ENCODE measurements at regions not wholly inside any gene's neighbourhood (a gene's known extent, or its start where the extent isn't known, plus 50 kb on each side); places are given as distances from the start of the nearest gene placed in this dataset.

DNA sequence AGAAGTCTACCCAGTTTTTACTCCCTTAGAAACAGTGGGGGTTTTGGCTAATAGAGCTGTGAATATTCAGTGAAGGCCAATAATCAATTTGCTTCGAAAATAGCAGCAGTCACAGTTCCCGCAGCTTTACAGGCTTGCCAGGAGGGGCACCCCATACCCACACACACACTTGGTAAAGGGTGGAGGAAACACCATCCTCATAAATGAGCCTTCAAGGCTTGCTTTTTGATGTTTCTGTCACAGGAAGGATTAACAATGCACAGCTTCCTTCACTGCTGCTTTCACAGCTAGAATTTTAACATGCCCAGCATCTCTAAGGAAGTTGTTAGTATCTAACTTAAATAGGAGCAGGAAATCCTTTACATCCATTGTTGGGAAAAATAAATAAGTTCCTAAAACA, 1247.5 kb upstream of the C9orf72 start:
- no peaks in the 10 kb centered on the region for H3K79me2 ChIP-seq (ENCODE audit: low read length)
- TF ChIP-seq, protein P1, sequence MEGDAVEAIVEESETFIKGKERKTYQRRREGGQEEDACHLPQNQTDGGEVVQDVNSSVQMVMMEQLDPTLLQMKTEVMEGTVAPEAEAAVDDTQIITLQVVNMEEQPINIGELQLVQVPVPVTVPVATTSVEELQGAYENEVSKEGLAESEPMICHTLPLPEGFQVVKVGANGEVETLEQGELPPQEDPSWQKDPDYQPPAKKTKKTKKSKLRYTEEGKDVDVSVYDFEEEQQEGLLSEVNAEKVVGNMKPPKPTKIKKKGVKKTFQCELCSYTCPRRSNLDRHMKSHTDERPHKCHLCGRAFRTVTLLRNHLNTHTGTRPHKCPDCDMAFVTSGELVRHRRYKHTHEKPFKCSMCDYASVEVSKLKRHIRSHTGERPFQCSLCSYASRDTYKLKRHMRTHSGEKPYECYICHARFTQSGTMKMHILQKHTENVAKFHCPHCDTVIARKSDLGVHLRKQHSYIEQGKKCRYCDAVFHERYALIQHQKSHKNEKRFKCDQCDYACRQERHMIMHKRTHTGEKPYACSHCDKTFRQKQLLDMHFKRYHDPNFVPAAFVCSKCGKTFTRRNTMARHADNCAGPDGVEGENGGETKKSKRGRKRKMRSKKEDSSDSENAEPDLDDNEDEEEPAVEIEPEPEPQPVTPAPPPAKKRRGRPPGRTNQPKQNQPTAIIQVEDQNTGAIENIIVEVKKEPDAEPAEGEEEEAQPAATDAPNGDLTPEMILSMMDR (IDR thresholded peaks at IDR 0.05; ENCODE audit: low read depth, low read length), result no peak
- no peak for TF ChIP-seq EZH2phosphoT487 (IDR thresholded peaks at IDR 0.05; ENCODE audit: low read depth)
- H3K27me3 ChIP-seq (ENCODE audit: low read depth, low read length), result no peaks in the 10 kb centered on the region
- no peak overlapping the region for H3K4me2 ChIP-seq (ENCODE audit: low read length)
- no peak overlapping the region for H3K27ac ChIP-seq (ENCODE audit: low read length)
- no peaks in the 10 kb centered on the region for H4K20me1 ChIP-seq (ENCODE audit: insufficient read depth, low read length)
- no peak overlapping the region for H2AFZ ChIP-seq (ENCODE audit: low read depth, low read length)
- no peak overlapping the region for H3K9ac ChIP-seq (ENCODE audit: low read length)
- no peaks in the 10 kb centered on the region for H3K4me1 ChIP-seq (ENCODE audit: low read length)
- H3K36me3 ChIP-seq (replicated peaks; ENCODE audit: low read depth, low read length), result no peaks in the 10 kb centered on the region
- no peak overlapping the region for H3K4me3 ChIP-seq (ENCODE audit: low read length)
- no peaks in the 10 kb centered on the region for H3K9me3 ChIP-seq (ENCODE audit: insufficient read depth, low read length)

DNA sequence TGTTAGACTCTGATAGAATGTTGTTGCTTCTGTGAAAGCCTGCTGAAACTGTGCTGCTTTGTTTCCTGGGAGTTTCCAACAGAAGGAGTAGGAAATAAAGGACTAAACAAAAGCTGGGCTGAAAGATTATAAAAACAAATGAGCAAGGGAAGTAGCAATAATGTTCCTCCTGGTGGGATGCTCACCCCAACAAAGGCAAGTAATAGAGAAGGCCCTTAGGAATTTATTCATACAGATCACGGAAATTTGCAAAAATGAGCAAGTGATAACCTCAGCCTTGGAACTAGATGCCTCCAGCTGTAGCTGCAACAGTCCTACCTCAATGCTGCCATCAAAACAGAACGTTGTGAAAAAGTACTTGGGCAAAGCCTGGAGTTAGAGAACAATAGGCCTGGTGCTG, 1248.0 kb upstream of the C9orf72 start:
- H3K9ac ChIP-seq (ENCODE audit: low read length), result no peak overlapping the region

DNA sequence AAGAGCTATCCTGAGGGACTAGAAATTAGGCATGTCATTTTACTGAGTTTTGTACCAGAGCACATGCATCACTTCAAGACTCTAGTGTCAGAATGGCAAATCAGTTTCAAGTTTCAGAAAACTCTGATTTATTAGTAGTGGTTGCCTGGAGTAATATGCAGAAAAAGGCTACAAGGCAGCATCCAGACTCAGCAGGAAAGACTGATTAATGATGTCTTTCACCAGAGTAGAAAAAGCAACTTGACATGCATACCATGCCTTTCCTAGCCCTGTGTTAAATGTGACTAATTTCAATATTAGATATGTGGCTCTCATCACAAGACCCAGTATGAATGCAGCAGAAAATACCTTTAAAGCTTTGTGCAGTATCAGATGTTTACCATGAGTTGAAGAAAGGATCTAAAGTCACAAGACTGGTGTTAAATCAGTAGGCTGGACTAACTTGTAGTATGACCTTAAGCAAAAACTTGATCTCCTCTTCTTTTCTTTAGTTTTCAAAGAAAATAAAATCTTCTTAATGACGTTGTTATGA, 1251.2 kb upstream of the C9orf72 start:
- Histone ChIP-seq H3K4me1 (ENCODE audit: low read length) (no peaks in the 10 kb centered on the region), H3K4me2 (ENCODE audit: low read length) (no peak overlapping the region), H4K20me1 (ENCODE audit: insufficient read depth, low read length) (no peaks in the 10 kb centered on the region), H3K9me3 (ENCODE audit: insufficient read depth, low read length) (no peaks in the 10 kb centered on the region), H3K4me3 (ENCODE audit: low read length) (no peak overlapping the region), H3K79me2 (ENCODE audit: low read length) (no peaks in the 10 kb centered on the region), H2AFZ (ENCODE audit: low read depth, low read length) (no peak overlapping the region), H3K27ac (ENCODE audit: low read length) (no peak overlapping the region), H3K9ac (ENCODE audit: low read length) (no peak overlapping the region), H3K27me3 (ENCODE audit: low read depth, low read length) (no peaks in the 10 kb centered on the region), H3K36me3 (replicated peaks; ENCODE audit: low read depth, low read length) (no peaks in the 10 kb centered on the region)
- TF ChIP-seq, protein P1 (IDR thresholded peaks at IDR 0.05; ENCODE audit: low read depth, low read length), result no peak
- no peak for TF ChIP-seq EZH2phosphoT487 (IDR thresholded peaks at IDR 0.05; ENCODE audit: low read depth)

More for the DNA sequence above, 1248.0 kb upstream of the C9orf72 start:
- no peak for TF ChIP-seq EZH2phosphoT487 (IDR thresholded peaks at IDR 0.05; ENCODE audit: low read depth)
- TF ChIP-seq, protein P1 (IDR thresholded peaks at IDR 0.05; ENCODE audit: low read depth, low read length), result no peak
- Histone ChIP-seq H3K9me3 (ENCODE audit: insufficient read depth, low read length) (no peaks in the 10 kb centered on the region), H3K4me2 (ENCODE audit: low read length) (no peak overlapping the region), H3K27ac (ENCODE audit: low read length) (no peak overlapping the region), H2AFZ (ENCODE audit: low read depth, low read length) (no peak overlapping the region), H4K20me1 (ENCODE audit: insufficient read depth, low read length) (no peaks in the 10 kb centered on the region), H3K36me3 (replicated peaks; ENCODE audit: low read depth, low read length) (no peaks in the 10 kb centered on the region), H3K79me2 (ENCODE audit: low read length) (no peaks in the 10 kb centered on the region), H3K4me3 (ENCODE audit: low read length) (no peak overlapping the region), H3K4me1 (ENCODE audit: low read length) (no peaks in the 10 kb centered on the region), H3K27me3 (ENCODE audit: low read depth, low read length) (no peaks in the 10 kb centered on the region)

DNA sequence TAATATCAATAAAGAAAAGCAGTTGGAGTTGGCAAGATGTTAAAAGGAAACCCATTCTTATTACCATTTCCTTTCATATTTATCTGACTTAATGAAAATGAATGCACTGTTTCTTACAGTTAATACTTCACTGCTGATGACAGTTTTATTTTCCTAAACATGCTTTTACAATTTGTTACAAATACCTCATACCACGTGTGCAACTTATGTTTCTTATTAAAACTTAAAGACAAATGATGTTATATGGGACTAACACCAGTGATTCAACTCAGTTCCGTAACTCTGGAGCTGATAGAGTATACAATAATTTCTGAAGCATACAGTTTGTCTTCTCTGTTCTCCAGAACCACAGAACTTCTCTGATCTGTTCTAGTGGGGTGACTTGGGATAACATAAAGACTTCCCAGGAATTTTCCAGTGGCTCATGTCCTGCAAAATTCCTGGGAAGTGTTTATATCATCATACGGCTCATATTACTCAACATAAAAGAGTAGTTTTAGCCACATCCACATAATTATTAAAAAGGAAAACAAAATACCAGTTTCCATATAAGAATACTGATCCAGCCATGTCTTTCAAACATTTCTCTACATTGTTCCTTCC, 1259.0 kb upstream of the C9orf72 start:
- Histone ChIP-seq H3K27me3 (ENCODE audit: low read depth, low read length) (no peaks in the 10 kb centered on the region), H3K27ac (ENCODE audit: low read length) (no peak overlapping the region), H3K9ac (ENCODE audit: low read length) (no peak overlapping the region), H3K9me3 (ENCODE audit: insufficient read depth, low read length) (no peaks in the 10 kb centered on the region), H4K20me1 (ENCODE audit: insufficient read depth, low read length) (no peaks in the 10 kb centered on the region), H3K4me1 (ENCODE audit: low read length) (no peaks in the 10 kb centered on the region), H2AFZ (ENCODE audit: low read depth, low read length) (no peak overlapping the region), H3K36me3 (replicated peaks; ENCODE audit: low read depth, low read length) (no peaks in the 10 kb centered on the region), H3K79me2 (ENCODE audit: low read length) (no peaks in the 10 kb centered on the region), H3K4me2 (ENCODE audit: low read length) (no peak overlapping the region), H3K4me3 (ENCODE audit: low read length) (no peak overlapping the region)
- TF ChIP-seq EZH2phosphoT487 (IDR thresholded peaks at IDR 0.05; ENCODE audit: low read depth), result no peak
- TF ChIP-seq, protein P1 (IDR thresholded peaks at IDR 0.05; ENCODE audit: low read depth, low read length), result no peak
